Lower leg skin (tissue), 3 donors: ENCODE measurements at regions not wholly inside any gene's neighbourhood (a gene's known extent, or its start where the extent isn't known, plus 50 kb on each side); places are given as distances from the start of the nearest gene placed in this dataset.

Experiments
- CTCF ChIP-seq, 3 donors: fragments of 450-650 bp; IDR thresholded peaks; one replicate each; pipeline ENCODE4 v1.5.1; 2016; ENCODE audit warnings: antibody characterized with exemption in 3 of 3, mild to moderate bottlenecking in 3 of 3, moderate library complexity in 2 of 3
- POLR2A ChIP-seq, 2 donors: fragments of 450-650 bp; IDR thresholded peaks; one replicate each; pipeline ENCODE4 v1.6.1; 2016 to 2017; ENCODE audit warnings: antibody characterized with exemption in 2 of 2, mild to moderate bottlenecking in 1 of 2, moderate library complexity in 1 of 2

GRCh38 chr9:126112135-126112720, 214.4 kb upstream of the MVB12B start:
- TF ChIP-seq CTCF (IDR thresholded peaks at IDR 0.05) (no peak), POLR2A (IDR thresholded peaks at IDR 0.05) (no peak)
